HuH-7.5 (cell line): ENCODE measurements at regions not wholly inside any gene's neighbourhood (a gene's known extent, or its start where the extent isn't known, plus 50 kb on each side); places are given as distances from the start of the nearest gene placed in this dataset.
"Not testable (repeated sequence)": the region's sequence is repeated elsewhere in the genome, so short reads cannot be mapped to it uniquely, and the experiment has no call there.

Experiments used
- DNase-seq: peaks from one replicate; pipeline ENCODE4 v3.0.0; 2011; ENCODE audit warnings: low spot score

DNA sequence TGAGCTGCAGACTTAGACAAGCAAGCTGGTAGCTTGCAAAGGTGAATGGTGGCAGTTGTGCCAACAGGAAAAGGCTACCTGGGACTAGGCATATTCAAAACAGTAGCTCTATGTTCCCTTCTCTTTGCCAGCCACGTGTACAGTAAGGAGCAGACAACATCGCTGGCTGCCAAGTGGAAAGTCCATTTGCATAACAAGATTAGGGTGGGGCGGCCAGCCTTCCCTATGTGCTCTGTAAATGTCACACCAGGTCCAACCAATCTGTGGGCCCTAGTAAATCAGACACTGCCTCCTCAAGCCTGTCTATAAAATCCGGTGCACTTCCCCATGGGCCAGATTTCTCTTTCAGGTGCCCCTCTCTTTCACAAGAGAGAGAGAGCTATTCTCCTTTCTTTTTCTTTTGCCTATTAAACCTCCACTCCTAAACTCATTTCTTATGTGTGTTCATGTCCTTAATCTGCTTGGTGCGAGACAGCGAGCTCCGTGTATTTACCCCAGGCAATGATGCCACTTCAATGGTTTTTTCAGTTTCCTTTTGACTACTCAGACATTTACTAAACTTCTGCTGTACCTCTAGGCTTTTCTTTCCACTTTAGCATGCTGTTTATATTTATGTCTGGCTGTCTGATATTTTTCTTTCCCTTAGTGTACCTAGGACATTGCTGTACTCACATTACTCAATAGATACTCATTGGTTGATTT lies 297.4 kb upstream of the GCFC2 start:
- DNase-seq, result no peak

DNA sequence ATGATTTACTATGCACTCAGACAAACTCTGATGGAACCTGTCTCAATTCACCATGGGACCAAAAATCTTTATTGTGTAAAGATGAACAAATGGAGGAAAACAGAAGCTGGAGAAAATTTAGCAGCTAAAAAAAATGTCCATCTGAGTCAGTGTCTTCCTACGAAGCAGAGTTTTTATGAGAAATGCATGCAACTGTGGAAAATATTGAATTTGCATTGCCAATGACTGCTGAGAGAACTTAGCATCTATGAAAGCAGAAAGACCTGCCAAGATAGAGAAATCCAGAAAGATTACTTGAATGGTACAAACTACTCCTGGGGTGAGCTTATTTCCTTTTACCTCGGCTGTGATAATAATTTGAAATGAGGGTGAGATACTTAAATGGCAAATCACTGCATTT lies 289.7 kb upstream of the GCFC2 start:
- no peak for DNase-seq

DNA sequence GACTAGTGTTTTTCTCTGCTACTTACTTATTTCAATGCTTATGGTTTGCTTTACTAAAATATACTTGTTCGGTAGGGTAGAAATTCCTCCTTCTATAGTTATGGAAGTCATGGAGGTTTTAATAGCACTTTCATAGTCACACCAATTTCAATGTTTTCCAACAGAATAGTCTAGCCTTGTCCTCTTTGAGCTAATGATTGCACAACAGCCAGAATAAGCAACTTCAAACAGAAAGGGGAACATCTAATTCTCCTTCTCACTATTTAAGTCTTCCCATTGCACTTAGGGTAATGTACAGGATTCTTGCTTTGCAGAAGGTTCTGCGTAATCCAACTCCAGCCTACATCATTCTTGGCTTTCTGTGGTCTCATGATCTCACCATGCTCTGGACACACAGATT lies 287.7 kb upstream of the GCFC2 start:
- DNase-seq, result no peak

DNA sequence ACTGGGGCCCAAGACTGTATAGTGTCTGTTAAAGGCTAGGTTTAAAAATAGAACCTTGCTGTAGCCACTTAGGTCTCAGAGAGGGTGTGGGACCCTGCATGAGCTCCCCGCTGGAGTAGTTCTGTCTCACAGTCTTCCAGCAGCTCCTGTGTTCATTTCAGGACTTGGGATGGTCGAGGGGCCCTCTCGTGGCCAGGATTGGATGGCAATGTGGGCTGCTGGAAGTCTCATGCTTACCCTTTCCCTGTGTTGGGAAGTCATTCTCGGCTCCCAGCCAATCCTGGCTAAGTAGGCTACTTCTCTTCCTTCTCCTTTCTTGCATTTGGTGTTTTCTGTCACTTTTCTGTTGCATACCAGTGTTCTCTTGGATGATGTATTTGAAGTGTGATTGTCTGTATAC lies 284.0 kb upstream of the GCFC2 start:
- DNase-seq, result no peak

DNA sequence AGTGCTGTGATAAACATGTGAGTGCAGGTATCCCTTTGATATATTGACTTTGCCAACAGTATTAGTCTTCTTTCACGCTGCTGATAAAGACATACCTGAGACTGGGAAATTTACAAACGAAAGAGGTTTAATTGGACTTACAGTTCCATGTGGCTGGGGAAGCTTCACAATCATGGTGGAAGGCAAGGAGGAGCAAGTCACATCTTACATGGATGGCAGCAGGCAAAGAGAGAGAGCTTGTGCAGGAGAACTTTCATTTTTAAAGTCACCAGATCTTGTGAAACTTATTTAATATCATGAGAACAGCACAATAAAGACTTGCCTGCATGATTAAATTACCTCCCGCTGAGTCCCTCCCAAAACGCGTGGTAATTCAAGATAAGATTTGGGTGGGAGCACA lies 277.9 kb upstream of the GCFC2 start:
- DNase-seq, result not testable (repeated sequence)

DNA sequence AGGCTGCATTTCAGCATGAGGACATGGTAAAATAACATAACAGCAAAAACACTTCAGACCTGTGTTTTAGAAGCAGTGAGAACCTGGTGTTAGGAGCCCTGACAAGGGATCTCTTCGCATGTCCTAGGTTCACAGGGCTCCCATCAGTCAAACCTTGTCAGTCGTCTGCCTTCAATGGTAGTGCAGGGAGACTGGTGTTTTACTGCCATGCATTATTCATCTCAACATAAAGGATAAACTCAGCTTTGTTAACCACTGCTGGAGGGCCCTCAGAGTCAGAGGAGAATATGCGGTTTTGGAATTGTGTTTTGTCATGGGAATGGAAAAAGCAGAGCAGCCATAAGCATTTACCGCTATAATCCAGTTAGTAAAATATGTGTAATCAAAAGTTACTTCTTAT lies 275.9 kb upstream of the GCFC2 start:
- no peak for DNase-seq

DNA sequence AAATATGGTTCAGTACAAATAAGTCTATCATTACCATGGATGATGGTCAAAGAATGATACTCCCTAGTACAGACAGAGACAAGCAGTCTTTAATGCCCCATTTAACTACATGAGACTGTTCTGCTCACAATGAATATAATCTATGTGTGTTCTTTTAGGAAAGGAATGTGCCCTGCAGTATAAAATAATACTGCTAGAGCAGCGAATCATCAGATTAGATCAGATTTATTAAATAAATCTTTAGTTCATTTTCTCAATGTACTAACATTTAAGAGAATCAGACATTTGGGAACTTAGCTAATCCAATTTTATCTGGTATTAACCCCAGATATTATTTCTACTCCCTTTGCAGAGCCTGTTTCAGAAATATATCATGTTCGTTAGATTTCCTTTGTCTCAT lies 272.0 kb upstream of the GCFC2 start:
- DNase-seq, result no peak

DNA sequence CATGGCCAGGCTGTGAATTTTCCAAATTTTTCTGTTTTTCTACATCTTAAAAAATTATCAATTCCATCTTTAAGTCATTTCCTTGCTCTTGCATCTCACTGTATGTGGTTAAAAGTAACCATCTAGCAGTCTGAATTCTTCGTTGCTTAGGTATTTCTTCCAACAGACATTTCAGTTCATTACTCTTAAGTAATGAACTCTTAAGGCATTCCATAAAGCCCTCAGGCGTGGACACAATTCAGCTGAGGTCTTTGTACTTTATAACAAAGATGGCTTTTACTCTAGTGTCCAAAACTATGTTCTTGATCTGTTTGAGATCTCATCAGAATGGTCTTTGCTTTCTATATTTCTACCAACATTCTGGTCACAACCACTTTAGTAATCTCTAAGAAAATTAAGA lies 253.9 kb upstream of the GCFC2 start:
- DNase-seq, result no peak

DNA sequence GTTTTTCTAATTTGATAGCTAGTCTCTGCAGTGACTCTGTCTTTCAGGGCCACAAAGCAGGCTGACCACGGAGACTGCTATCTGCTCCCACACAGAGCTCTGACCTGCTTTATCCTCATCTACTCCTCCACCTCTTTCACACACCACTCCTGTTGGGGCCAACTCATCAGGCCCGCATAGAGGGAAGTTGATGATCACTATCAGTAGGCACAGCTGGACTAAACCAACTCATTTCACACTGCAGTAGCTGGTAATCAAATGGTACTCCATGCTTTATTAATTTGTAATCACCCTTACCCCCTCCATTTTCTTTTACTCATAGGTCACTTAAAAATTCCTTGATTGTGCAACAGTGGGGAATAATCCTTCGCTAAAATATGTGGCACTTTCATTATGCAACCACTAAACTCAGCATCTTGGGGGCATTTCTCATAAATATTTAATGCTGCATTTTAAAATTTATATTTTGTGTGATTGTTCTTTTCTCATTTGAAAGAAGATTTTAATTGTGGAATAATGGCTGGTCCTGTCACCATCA lies 249.8 kb upstream of the GCFC2 start:
- no peak for DNase-seq

DNA sequence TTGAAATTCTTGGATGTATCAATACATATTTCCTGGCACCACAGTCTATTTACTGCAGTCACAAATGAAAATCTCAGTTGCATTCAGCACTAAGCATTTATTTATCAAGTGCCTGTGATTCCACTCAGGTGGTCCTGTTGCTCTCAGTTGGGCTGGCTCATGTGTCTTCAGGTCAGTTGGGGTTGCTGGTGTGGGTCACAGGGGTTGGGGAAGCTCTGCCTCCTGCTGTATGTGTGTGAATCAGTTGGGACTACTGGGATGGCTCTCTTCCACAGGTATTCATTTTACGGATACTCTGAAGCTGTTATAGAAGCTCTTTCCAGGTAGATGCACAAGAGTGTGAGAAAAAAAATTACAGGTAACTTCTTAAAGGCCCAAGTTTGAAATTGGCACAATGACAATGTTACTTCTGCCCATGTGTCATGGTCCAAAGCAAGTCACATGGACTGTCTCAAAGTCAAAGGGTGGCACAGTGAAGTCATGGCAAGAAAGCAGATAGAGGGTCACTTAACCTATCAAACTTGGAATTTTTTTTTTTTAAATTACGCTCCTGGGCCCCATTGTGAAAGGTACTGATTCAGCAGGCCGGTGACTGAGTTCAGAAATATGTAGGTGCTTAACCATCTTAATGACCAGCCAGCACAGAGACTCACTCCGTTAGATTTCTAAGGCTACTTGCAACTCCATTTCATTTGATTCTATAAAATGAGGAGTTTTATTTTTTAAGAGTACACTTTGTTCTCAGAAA lies 249.2 kb upstream of the GCFC2 start:
- DNase-seq, result no peak

DNA sequence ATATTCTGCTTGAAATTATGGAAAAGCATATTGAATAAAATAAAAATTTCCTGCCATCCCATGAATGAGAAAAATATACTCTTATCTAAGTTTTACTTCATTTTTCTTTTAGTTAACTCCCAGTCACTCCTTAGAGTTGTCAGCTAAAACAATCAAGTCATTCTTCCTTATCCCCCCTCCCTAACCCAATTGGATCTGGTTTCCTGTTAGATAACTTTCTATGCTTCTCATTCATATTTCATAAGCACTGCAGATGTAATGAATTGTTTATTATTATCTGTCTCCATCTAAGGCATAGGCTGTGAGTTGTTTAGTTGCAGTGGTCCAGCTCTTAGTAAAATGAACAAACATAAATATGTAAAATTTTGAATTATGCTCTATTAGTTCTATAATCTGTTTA lies 244.0 kb upstream of the GCFC2 start:
- DNase-seq, result no peak

DNA sequence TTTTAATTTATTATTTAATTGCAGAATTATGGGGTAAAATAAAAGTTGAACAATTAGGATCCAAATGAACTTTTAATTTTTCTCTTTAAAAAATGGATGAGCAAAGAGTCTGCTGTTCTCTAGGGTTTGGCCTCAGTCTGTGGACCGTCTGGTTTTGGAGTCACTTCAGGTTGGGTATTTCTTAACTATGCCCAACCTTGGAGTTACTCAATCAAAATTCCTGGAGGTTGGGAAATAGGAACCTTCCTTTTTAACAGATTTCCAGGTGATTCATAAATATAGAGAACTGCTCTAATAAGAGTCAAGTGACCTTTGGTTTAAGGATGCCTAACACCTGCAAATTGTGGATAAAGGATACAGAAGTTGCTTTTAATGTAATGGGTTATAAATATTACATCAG lies 241.5 kb upstream of the GCFC2 start:
- DNase-seq, result no peak

DNA sequence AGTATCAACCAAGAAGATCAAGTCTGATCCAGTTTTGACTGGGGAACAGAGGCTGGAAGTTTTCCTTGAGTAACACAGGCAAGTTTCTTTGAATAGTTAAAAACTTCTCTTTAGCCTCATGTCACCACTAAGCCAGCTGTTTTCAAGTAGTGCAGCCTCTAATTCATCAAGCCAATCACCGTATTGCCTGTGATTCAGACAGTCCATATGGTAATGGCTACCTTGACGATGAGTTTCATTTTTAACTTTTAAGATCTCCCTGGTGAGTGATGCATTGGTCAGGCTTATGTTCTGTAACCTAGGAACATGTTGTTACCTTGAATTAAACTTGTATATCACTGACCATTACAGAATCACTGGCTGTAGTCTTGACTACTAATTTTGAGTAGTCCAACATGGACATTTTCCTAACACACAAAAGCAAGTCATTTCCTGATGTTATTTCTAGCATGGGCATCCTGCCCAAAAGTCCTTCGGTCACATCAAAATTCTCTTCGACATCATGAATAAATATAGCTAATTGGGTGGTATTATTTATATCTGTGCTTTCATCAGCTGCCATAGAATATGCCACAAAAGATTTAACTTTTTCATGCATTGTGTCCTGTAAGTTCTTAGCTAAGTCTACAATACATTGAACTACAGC lies 238.8 kb upstream of the GCFC2 start:
- no peak for DNase-seq

DNA sequence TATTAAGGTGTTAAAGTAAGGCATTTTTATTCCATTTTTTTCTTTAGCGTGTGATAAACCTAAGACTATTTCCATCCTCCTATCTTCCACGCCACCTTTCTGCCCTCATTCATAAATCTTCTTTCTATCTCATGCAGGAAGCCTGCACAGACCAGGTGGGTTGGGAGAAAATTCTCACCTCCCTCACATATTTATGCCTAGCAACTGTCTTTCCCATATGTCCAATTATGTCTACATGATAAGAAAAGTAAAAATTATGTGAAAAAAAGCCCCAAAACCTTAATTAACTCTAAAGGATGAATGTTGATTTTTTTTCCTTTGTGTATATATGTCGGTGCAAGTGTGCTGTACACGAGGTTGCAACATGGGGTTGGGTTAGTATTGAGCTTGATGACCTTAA lies 225.6 kb upstream of the GCFC2 start:
- no peak for DNase-seq

DNA sequence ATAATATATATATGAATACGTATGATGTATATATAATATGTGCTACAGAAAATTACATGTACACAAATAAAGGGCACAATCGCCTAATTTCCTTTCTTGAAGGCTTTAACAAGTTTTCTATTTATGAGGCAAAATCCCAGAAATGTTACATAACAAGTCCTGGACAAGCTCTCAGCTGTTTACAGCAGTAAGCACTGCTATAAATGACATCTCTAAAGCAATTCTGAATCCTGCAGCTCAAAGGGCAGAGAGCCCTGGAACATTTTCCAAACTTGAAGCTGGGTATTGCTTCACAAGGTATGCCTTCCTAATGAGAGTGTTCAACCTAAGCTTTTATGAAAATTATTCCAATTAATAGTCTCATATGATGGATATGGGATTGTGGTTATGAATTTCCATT lies 222.3 kb upstream of the GCFC2 start:
- no peak for DNase-seq

DNA sequence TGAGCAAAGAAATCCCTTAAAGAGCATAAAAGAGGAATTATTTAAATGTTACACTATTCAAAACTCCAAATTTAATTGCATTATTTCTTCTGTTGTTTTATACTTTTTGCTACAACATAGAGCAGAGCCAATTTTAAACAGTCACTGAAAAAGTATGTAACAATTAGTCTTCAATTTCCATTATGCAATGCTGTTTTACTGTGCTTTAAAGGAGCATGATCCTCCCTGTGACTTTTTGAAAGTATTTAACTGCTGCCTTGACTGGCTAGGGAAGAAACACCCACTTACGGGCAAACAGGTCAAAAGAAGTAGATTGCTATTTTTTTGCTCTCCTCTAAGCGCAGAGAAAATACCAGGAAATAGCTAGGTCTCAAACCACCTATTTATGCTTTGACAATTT lies 217.4 kb upstream of the GCFC2 start:
- DNase-seq, result no peak

DNA sequence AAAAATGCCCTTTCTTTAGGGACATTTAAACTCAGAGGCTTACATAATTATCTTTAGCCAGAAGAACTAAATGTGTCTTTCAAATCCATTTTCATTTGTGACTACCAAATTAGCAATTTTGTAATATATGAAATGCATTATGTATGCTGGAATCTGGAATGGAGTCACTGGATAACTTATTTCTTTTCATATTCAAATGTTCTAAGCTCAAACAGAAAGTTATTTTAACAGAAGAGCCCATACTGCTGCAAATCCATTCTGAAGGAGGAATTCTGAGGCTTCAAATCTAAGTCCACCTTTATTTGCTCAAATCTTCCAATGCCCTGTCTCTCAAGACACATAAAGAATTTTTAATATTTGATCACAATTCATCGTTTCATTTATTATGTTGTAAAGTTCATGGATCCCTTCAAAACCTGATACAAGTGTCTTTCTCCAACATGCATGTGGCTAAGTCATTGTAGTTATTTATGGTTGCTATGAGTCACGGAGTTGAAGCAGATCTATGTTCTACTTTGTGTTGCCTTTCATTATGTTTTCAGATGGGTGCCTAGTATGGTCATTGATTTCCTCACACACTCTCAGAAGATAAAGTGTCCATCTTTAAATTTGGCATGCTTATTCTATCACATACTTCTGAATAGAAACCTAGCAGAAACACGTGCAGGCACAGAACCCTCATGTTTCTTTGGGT lies 214.8 kb upstream of the GCFC2 start:
- DNase-seq, result no peak

DNA sequence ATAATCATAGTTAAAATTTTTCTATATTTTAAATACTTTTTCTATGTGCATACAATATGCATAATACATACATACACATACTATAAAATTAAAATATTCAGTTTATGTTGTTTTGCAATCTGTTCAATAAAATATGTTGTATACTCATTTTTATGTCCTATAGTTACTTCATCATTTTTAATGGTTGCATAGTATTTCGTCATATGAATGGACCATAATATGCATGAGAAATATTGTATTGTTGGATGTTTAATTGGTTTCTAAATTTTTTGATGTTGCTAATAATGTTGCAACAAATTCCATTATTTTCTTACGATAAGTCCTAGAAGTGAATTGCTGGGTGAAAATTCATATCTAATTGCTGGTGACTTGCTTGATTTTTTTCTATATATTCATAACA lies 211.5 kb upstream of the GCFC2 start:
- DNase-seq, result no peak

DNA sequence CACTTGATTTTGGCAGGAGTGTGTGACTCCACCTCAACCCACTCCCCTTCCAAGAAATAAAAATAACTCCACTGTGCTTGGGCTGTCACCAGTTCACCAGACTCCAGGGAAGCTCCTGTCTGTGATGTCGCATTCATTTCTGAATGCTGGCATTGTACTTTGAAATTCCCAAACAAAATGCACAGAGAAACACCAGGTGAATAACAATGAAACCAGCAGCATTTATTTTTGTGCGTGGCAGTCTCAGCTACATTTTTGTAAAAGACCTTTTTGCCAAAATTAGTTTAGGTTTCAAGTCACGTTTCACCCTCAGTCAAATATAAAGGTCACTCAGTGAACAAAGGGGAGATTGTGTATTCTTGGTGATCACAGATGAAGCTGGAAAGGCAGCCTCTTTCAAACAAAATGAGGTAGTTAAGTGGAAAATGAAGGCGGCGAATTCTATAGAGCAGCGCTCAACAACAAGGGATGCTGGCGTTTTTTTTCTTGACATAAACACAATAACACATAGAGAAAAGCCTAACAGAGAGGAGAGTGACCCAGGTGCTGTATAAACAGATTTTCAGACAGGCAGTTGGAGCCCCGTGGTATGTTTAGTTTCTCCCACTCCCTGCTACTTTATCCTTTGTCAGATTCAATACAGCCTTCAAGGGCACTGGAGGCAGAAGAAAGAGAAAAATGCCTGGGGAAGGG lies 210.3 kb upstream of the GCFC2 start:
- DNase-seq, result no peak

DNA sequence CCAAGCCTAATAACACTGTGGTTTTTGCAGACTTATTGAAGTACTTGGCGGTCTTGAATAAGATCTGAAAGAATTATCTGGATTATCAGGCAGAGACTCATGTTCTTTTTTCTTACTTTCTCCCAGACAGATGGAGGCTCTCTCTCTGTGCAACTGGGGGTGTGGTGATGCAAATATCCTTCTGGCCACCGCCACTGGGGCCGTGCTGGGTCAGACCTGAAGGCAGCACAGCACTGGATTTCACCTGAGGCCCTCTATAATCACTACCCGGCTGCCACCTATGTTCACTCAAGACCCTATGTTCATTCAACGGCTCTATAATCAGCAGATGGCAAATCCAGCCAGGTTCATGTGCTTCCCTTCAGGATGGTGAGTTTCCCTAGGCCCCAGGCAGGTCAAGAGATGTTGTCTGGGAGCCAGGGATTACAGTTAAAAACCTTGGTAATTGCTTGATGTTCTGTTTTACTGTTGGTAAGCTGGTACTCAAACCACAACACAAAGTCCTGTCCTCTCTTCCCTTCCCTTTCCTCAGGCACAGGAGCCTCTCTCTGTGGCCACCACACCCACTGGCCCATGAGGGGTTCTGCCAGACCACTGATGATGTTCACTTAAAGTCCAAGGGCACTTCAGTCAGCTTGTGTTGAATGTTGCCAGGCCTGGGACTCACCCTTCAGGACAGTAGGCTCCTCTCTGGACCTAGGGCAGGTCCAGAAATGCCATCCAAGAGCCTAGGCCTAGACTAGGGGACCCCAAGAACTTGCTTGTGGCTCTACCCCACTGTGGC lies 205.3 kb upstream of the GCFC2 start:
- no peak for DNase-seq

DNA sequence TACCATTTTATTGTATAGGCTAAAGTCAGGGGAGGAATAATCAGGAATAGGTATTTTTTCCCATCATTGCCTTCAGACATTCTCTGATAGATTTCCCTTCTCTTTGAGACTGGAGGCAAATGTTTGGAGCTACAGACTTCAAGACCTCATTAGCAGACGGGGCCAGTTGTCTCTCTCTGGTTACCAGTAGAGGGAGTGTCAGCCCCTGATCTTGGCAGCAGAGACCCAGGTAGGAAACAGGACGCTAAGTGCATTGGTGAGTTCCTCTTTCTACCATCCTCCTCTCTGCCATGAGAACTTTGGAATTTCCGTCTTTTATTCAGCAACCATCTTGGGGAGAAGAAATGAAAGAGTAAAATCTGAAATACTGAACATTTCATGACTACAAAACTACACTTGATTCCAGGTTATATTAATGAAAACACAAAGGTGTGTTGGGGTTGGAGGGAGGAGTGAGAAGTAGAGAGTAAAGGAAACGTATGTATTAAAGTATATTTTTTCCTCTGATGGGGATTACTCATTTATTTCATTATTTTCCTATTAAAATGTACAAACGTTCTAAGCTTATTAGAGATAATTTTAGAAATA lies 186.2 kb upstream of the GCFC2 start:
- peak; percentile 15 for DNase-seq
